Neutrophil (primary cell): ENCODE measurements at regions not wholly inside any gene's neighbourhood (a gene's known extent, or its start where the extent isn't known, plus 50 kb on each side); places are given as distances from the start of the nearest gene placed in this dataset.

Experiments used
- H3K27ac ChIP-seq: fragments of 200-600 bp; sonication (generic); 2 replicates; pipeline ENCODE4 v1.5.1; 2016; ENCODE audit warnings: mild to moderate bottlenecking, moderate library complexity
- H3K27me3 ChIP-seq: fragments of 200-600 bp; sonication (generic); 2 replicates; pipeline ENCODE4 v1.6.0; 2016; ENCODE audit warnings: mild to moderate bottlenecking
- H3K36me3 ChIP-seq: fragments of 200-600 bp; sonication (generic); 2 replicates; pipeline ENCODE4 v1.5.1; 2017
- H3K4me1 ChIP-seq, 2 experiments: fragments of 200-600 bp in 1 of 2; sonication (generic) in 1 of 2; 1 replicate in 1 of 2; 2 replicates in 1 of 2; pipeline versions ENCODE4 v1.5.1 to v1.6.1; 2013 to 2016; ENCODE audit warnings: low read depth in 1 of 2, low read length in 1 of 2, mild to moderate bottlenecking in 1 of 2, moderate library complexity in 1 of 2; ENCODE audit not compliant: control insufficient read depth in 1 of 2, insufficient read depth in 1 of 2
- H3K4me3 ChIP-seq, 2 experiments: fragments of 200-600 bp in 1 of 2; sonication (generic) in 1 of 2; 1 replicate in 1 of 2; 2 replicates in 1 of 2; pipeline ENCODE4 v1.5.1; 2013 to 2016; ENCODE audit warnings: low read depth in 1 of 2, low read length in 1 of 2, mild to moderate bottlenecking in 1 of 2, moderate library complexity in 1 of 2
- H3K9me3 ChIP-seq: fragments of 200-600 bp; sonication (generic); 2 replicates; pipeline ENCODE4 v1.5.1; 2016
- TF ChIP-seq, protein P1 (sequence below): fragments of 200-600 bp; sonication (generic); IDR thresholded peaks from 2 replicates; pipeline ENCODE4 v1.5.1; 2016; ENCODE audit warnings: antibody characterized with exemption

- Histone ChIP-seq H3K27me3 (peaks cover 2% of the 10 kb centered on the region), H3K4me1 (no peaks in the 10 kb centered on the region), H3K27ac (no peak overlapping the region), H3K36me3 (no peaks in the 10 kb centered on the region), H3K4me3 (no peak overlapping the region), H3K9me3 (no peaks in the 10 kb centered on the region)
- TF ChIP-seq, protein P1, sequence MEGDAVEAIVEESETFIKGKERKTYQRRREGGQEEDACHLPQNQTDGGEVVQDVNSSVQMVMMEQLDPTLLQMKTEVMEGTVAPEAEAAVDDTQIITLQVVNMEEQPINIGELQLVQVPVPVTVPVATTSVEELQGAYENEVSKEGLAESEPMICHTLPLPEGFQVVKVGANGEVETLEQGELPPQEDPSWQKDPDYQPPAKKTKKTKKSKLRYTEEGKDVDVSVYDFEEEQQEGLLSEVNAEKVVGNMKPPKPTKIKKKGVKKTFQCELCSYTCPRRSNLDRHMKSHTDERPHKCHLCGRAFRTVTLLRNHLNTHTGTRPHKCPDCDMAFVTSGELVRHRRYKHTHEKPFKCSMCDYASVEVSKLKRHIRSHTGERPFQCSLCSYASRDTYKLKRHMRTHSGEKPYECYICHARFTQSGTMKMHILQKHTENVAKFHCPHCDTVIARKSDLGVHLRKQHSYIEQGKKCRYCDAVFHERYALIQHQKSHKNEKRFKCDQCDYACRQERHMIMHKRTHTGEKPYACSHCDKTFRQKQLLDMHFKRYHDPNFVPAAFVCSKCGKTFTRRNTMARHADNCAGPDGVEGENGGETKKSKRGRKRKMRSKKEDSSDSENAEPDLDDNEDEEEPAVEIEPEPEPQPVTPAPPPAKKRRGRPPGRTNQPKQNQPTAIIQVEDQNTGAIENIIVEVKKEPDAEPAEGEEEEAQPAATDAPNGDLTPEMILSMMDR = no peak
These were observed 81.3 kb downstream of the SYF2 start for GRCh38 chr1:25150985-25151495.

GRCh38 chr1:25148673-25149300 is 83.5 kb downstream of the SYF2 start:
- Histone ChIP-seq H3K27ac (no peak overlapping the region), H3K4me3 (no peak overlapping the region), H3K9me3 (no peaks in the 10 kb centered on the region), H3K27me3 (peaks cover under 1% of the 10 kb centered on the region), H3K36me3 (no peaks in the 10 kb centered on the region), H3K4me1 (no peaks in the 10 kb centered on the region)
- TF ChIP-seq, protein P1 = no peak

GRCh38 chr1:25146451-25146855 is 85.8 kb downstream of the SYF2 start:
- H3K36me3 ChIP-seq = no peaks in the 10 kb centered on the region
- H3K27me3 ChIP-seq = no peaks in the 10 kb centered on the region
- no peaks in the 10 kb centered on the region for H3K4me1 ChIP-seq
- no peak overlapping the region for H3K27ac ChIP-seq
- TF ChIP-seq, protein P1 = no peak
- no peaks in the 10 kb centered on the region for H3K9me3 ChIP-seq
- no peak overlapping the region for H3K4me3 ChIP-seq

- TF ChIP-seq, protein P1 = no peak
- H3K27ac ChIP-seq = no peak overlapping the region
- H3K4me3 ChIP-seq = no peak overlapping the region
- no peaks in the 10 kb centered on the region for H3K27me3 ChIP-seq
- peaks cover 4% of the 10 kb centered on the region in 2 experiments for H3K4me1 ChIP-seq
- no peaks in the 10 kb centered on the region for H3K36me3 ChIP-seq
- no peaks in the 10 kb centered on the region for H3K9me3 ChIP-seq
These were observed 86.4 kb downstream of the SYF2 start for GRCh38 chr1:25145775-25146393.

DNA sequence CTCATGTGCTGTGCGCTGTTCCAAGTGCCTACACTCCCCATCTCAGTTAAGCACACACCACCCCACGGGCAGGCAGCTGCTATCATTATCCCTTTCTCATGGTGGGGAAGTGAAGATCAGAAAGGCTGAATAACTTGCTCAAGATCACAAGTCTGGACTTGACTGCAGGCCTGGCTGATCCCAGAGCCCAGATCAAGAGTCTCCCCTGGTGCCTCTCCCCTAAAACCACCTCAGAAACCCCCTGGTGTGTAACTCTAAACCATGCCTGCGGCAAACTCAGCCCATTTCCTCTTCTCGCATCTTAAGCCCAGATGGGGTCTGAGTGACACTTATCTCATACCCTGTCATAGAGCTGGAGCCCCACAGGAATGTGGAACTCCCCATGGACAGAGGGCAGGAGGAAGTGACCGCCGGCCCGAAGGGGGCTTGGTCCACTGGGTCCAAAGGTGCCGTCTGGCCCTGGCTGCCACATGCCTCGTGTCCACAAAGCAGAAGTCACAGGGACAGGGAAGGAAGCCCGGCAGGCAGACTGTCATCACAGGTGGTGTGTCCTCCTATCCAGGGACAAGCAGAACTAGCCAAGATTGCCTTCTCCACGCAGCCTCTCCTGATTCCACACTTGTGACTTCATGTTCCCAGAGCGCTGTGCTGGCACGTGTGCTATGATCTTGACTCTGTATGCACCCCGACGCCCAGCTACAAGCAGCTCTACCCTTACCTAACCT is 92.1 kb downstream of the SYF2 start:
- peak overlapping the region; percentile 40 for H3K27ac ChIP-seq
- H3K4me3 ChIP-seq = no peak overlapping the region
- no peaks in the 10 kb centered on the region for H3K36me3 ChIP-seq
- TF ChIP-seq, protein P1 = no peak
- no peaks in the 10 kb centered on the region for H3K9me3 ChIP-seq
- H3K27me3 ChIP-seq = no peaks in the 10 kb centered on the region
- H3K4me1 ChIP-seq = peaks cover 14% of the 10 kb centered on the region in 2 experiments
